ENCODE measurements at regions not wholly inside any gene's neighbourhood (a gene's known extent, or its start where the extent isn't known, plus 50 kb on each side); places are given as distances from the start of the nearest gene placed in this dataset.
"Not testable (repeated sequence)": the region's sequence is repeated elsewhere in the genome, so short reads cannot be mapped to it uniquely, and the experiment has no call there.

GRCh38 chr14:87405563-87405962 lies 587.4 kb downstream of the GALC start:
- FAIRE-seq: no peak

- FAIRE-seq: no peak
Observed at GRCh38 chr14:87397499-87397898, 595.5 kb downstream of the GALC start.

- FAIRE-seq: no peak
Observed at GRCh38 chr14:87391066-87391465, 601.9 kb downstream of the GALC start.

- no peak for FAIRE-seq
Observed at GRCh38 chr14:87388946-87389345, 604.0 kb downstream of the GALC start.

- no peak for FAIRE-seq
Observed at GRCh38 chr14:87387806-87388205, 605.2 kb downstream of the GALC start.

- FAIRE-seq: no peak
Observed at GRCh38 chr14:87386524-87386923, 606.5 kb downstream of the GALC start.

- no peak for FAIRE-seq
Observed at GRCh38 chr14:87380054-87380453, 612.9 kb downstream of the GALC start.

GRCh38 chr14:87368751-87369150 lies 624.2 kb downstream of the GALC start:
- FAIRE-seq: no peak

- not testable (repeated sequence) for FAIRE-seq
Observed at GRCh38 chr14:87360246-87360645, 632.7 kb downstream of the GALC start.

GRCh38 chr14:87351007-87351406 lies 642.0 kb downstream of the GALC start:
- FAIRE-seq: no peak

- FAIRE-seq: no peak
Observed at GRCh38 chr14:87349921-87350320, 643.1 kb downstream of the GALC start.

GRCh38 chr14:87343652-87344051 lies 649.3 kb downstream of the GALC start:
- FAIRE-seq: no peak

- no peak for FAIRE-seq
Observed at GRCh38 chr14:87334997-87335685, 657.8 kb downstream of the GALC start.

- no peak for FAIRE-seq
Observed at GRCh38 chr14:87331991-87332390, 661.0 kb downstream of the GALC start.

GRCh38 chr14:87325741-87326140 lies 667.2 kb downstream of the GALC start:
- no peak for FAIRE-seq

GRCh38 chr14:87323191-87323590 lies 669.8 kb downstream of the GALC start:
- no peak for FAIRE-seq

GRCh38 chr14:87321548-87321947 lies 671.4 kb downstream of the GALC start:
- FAIRE-seq: no peak

- no peak for FAIRE-seq
Observed at GRCh38 chr14:87312894-87313205, 680.1 kb downstream of the GALC start.

- FAIRE-seq: no peak
Observed at GRCh38 chr14:87312169-87312893, 680.7 kb downstream of the GALC start.

GRCh38 chr14:87309557-87309956 lies 683.4 kb downstream of the GALC start:
- FAIRE-seq: no peak

GRCh38 chr14:87306409-87307168 lies 686.4 kb downstream of the GALC start:
- no peak for FAIRE-seq

GRCh38 chr14:87305345-87305744 lies 687.6 kb downstream of the GALC start:
- FAIRE-seq: no peak

GRCh38 chr14:87304404-87304803 lies 688.6 kb downstream of the GALC start:
- no peak for FAIRE-seq

GRCh38 chr14:87286826-87287225 lies 706.2 kb downstream of the GALC start:
- FAIRE-seq: no peak
